ENCODE measurements at regions not wholly inside any gene's neighbourhood (a gene's known extent, or its start where the extent isn't known, plus 50 kb on each side); places are given as distances from the start of the nearest gene placed in this dataset.
"Not testable (repeated sequence)": the region's sequence is repeated elsewhere in the genome, so short reads cannot be mapped to it uniquely, and the experiment has no call there.

GRCh38 chr1:229128066-229128608, 142.8 kb upstream of the RAB4A start:
- Histone ChIP-seq H3K9me3 (ENCODE audit: control insufficient read depth, low read length) (no peaks in the 10 kb centered on the region), H3K27me3 (replicated peaks; ENCODE audit: control insufficient read depth, insufficient read depth, low read length) (peaks cover 45% of the 10 kb centered on the region), H3K4me1 (ENCODE audit: control insufficient read depth, insufficient read depth, low read length) (peaks cover 5% of the 10 kb centered on the region), H3K36me3 (ENCODE audit: control insufficient read depth, insufficient read depth, low read length, severe bottlenecking) (no peaks in the 10 kb centered on the region), H3K4me3 (ENCODE audit: low read length) (no peak overlapping the region), H3K9ac (ENCODE audit: low read length) (no peak overlapping the region)
- DNase-seq (ENCODE audit: low read depth), result no peak

- H3K36me3 ChIP-seq (ENCODE audit: control insufficient read depth, insufficient read depth, low read length, severe bottlenecking), result no peaks in the 10 kb centered on the region
- H3K4me3 ChIP-seq (ENCODE audit: low read length), result no peak overlapping the region
- H3K9ac ChIP-seq (ENCODE audit: low read length), result no peak overlapping the region
- no peaks in the 10 kb centered on the region for H3K9me3 ChIP-seq (ENCODE audit: control insufficient read depth, low read length)
- no peak for DNase-seq (ENCODE audit: low read depth)
- peaks cover 45% of the 10 kb centered on the region for H3K27me3 ChIP-seq (replicated peaks; ENCODE audit: control insufficient read depth, insufficient read depth, low read length)
- H3K4me1 ChIP-seq (ENCODE audit: control insufficient read depth, insufficient read depth, low read length), result peaks cover 5% of the 10 kb centered on the region
These were observed 141.4 kb upstream of the RAB4A start for GRCh38 chr1:229129301-229130027.

- H3K27me3 ChIP-seq (replicated peaks; ENCODE audit: control insufficient read depth, insufficient read depth, low read length), result peaks cover 41% of the 10 kb centered on the region
- H3K9ac ChIP-seq (ENCODE audit: low read length), result no peak overlapping the region
- peaks cover 5% of the 10 kb centered on the region for H3K4me1 ChIP-seq (ENCODE audit: control insufficient read depth, insufficient read depth, low read length)
- no peaks in the 10 kb centered on the region for H3K9me3 ChIP-seq (ENCODE audit: control insufficient read depth, low read length)
- H3K4me3 ChIP-seq (ENCODE audit: low read length), result no peak overlapping the region
- no peaks in the 10 kb centered on the region for H3K36me3 ChIP-seq (ENCODE audit: control insufficient read depth, insufficient read depth, low read length, severe bottlenecking)
- no peak for DNase-seq (ENCODE audit: low read depth)
These were observed 140.8 kb upstream of the RAB4A start for GRCh38 chr1:229130028-229130668.

- Histone ChIP-seq H3K4me1 (ENCODE audit: control insufficient read depth, insufficient read depth, low read length) (peaks cover 5% of the 10 kb centered on the region), H3K9me3 (ENCODE audit: control insufficient read depth, low read length) (peaks cover 5% of the 10 kb centered on the region), H3K36me3 (ENCODE audit: control insufficient read depth, insufficient read depth, low read length, severe bottlenecking) (no peaks in the 10 kb centered on the region), H3K27me3 (replicated peaks; ENCODE audit: control insufficient read depth, insufficient read depth, low read length) (peaks cover 41% of the 10 kb centered on the region), H3K9ac (ENCODE audit: low read length) (no peak overlapping the region), H3K4me3 (ENCODE audit: low read length) (no peak overlapping the region)
- no peak for DNase-seq (ENCODE audit: low read depth)
These were observed 139.4 kb upstream of the RAB4A start for GRCh38 chr1:229131243-229132105.

GRCh38 chr1:229132106-229132443, 138.8 kb upstream of the RAB4A start:
- Histone ChIP-seq H3K4me3 (ENCODE audit: low read length) (no peak overlapping the region), H3K36me3 (ENCODE audit: control insufficient read depth, insufficient read depth, low read length, severe bottlenecking) (no peaks in the 10 kb centered on the region), H3K9ac (ENCODE audit: low read length) (no peak overlapping the region), H3K4me1 (ENCODE audit: control insufficient read depth, insufficient read depth, low read length) (peaks cover 5% of the 10 kb centered on the region), H3K9me3 (ENCODE audit: control insufficient read depth, low read length) (peaks cover 5% of the 10 kb centered on the region), H3K27me3 (replicated peaks; ENCODE audit: control insufficient read depth, insufficient read depth, low read length) (peaks cover 42% of the 10 kb centered on the region)
- DNase-seq (ENCODE audit: low read depth), result no peak

- H3K36me3 ChIP-seq (ENCODE audit: control insufficient read depth, insufficient read depth, low read length, severe bottlenecking), result no peaks in the 10 kb centered on the region
- H3K4me3 ChIP-seq (ENCODE audit: low read length), result no peak overlapping the region
- peaks cover 5% of the 10 kb centered on the region for H3K4me1 ChIP-seq (ENCODE audit: control insufficient read depth, insufficient read depth, low read length)
- no peak overlapping the region for H3K9ac ChIP-seq (ENCODE audit: low read length)
- peaks cover 5% of the 10 kb centered on the region for H3K9me3 ChIP-seq (ENCODE audit: control insufficient read depth, low read length)
- peaks cover 49% of the 10 kb centered on the region for H3K27me3 ChIP-seq (replicated peaks; ENCODE audit: control insufficient read depth, insufficient read depth, low read length)
- no peak for DNase-seq (ENCODE audit: low read depth)
These were observed 138.2 kb upstream of the RAB4A start for GRCh38 chr1:229132706-229133105.

GRCh38 chr1:229133151-229133550, 137.8 kb upstream of the RAB4A start:
- no peak overlapping the region for H3K4me3 ChIP-seq (ENCODE audit: low read length)
- no peaks in the 10 kb centered on the region for H3K36me3 ChIP-seq (ENCODE audit: control insufficient read depth, insufficient read depth, low read length, severe bottlenecking)
- no peak for DNase-seq (ENCODE audit: low read depth)
- no peak overlapping the region for H3K9ac ChIP-seq (ENCODE audit: low read length)
- H3K9me3 ChIP-seq (ENCODE audit: control insufficient read depth, low read length), result peaks cover 5% of the 10 kb centered on the region
- H3K27me3 ChIP-seq (replicated peaks; ENCODE audit: control insufficient read depth, insufficient read depth, low read length), result peaks cover 50% of the 10 kb centered on the region
- peaks cover 5% of the 10 kb centered on the region for H3K4me1 ChIP-seq (ENCODE audit: control insufficient read depth, insufficient read depth, low read length)

GRCh38 chr1:229133811-229134210, 137.1 kb upstream of the RAB4A start:
- Histone ChIP-seq H3K4me1 (ENCODE audit: control insufficient read depth, insufficient read depth, low read length) (peaks cover 5% of the 10 kb centered on the region), H3K27me3 (replicated peaks; ENCODE audit: control insufficient read depth, insufficient read depth, low read length) (peaks cover 50% of the 10 kb centered on the region), H3K9ac (ENCODE audit: low read length) (no peak overlapping the region), H3K36me3 (ENCODE audit: control insufficient read depth, insufficient read depth, low read length, severe bottlenecking) (no peaks in the 10 kb centered on the region), H3K9me3 (ENCODE audit: control insufficient read depth, low read length) (peaks cover 5% of the 10 kb centered on the region), H3K4me3 (ENCODE audit: low read length) (no peak overlapping the region)
- DNase-seq (ENCODE audit: low read depth), result no peak

GRCh38 chr1:229134381-229135217, 136.3 kb upstream of the RAB4A start:
- not testable (repeated sequence) for H3K4me3 ChIP-seq (ENCODE audit: low read length); H3K36me3 ChIP-seq (ENCODE audit: control insufficient read depth, insufficient read depth, low read length, severe bottlenecking); H3K9ac ChIP-seq (ENCODE audit: low read length); H3K4me1 ChIP-seq (ENCODE audit: control insufficient read depth, insufficient read depth, low read length); H3K9me3 ChIP-seq (ENCODE audit: control insufficient read depth, low read length); DNase-seq (ENCODE audit: low read depth)
- H3K27me3 ChIP-seq (replicated peaks; ENCODE audit: control insufficient read depth, insufficient read depth, low read length), result peaks cover 49% of the 10 kb centered on the region

GRCh38 chr1:229135773-229136172, 135.1 kb upstream of the RAB4A start:
- Histone ChIP-seq H3K4me3 (ENCODE audit: low read length) (no peak overlapping the region), H3K36me3 (ENCODE audit: control insufficient read depth, insufficient read depth, low read length, severe bottlenecking) (no peaks in the 10 kb centered on the region), H3K9ac (ENCODE audit: low read length) (no peak overlapping the region), H3K4me1 (ENCODE audit: control insufficient read depth, insufficient read depth, low read length) (peaks cover 5% of the 10 kb centered on the region), H3K27me3 (replicated peaks; ENCODE audit: control insufficient read depth, insufficient read depth, low read length) (peaks cover 37% of the 10 kb centered on the region), H3K9me3 (ENCODE audit: control insufficient read depth, low read length) (peaks cover 5% of the 10 kb centered on the region)
- DNase-seq (ENCODE audit: low read depth), result no peak
